K562 (cell line): ENCODE measurements at regions not wholly inside any gene's neighbourhood (a gene's known extent, or its start where the extent isn't known, plus 50 kb on each side); places are given as distances from the start of the nearest gene placed in this dataset.

Source experiments
- ATAC-seq: fragments of 200-7000 bp; cut with Tn5 transposase; 3 replicates; pipeline ENCODE4 v1.9.1; 2020; ENCODE audit warnings: moderate library complexity
- BruUV-seq: library from RNA; stranded (reverse); fragments of 400-500 nt; replicated peaks from 2 replicates; lab custom pipeline; 2021; lab: Mats Ljungman, UMichigan
- CTCF ChIA-PET: fragments of 300-600 bp; formaldehyde crosslinking; extraction: SDS; loops from one replicate; lab custom pipeline; 2021; ENCODE audit warnings: low intra/inter-chr PET ratio; lab: Yijun Ruan, JAX
- POLR2A ChIA-PET: fragments of 300-600, 350-650 bp; sonication (Branson Sonifier 250); formaldehyde crosslinking; extraction: SDS; loops from one replicate; lab custom pipeline; 2021; ENCODE audit warnings: antibody characterized with exemption, inconsistent platforms; lab: Yijun Ruan, JAX
- DNase-seq, 4 experiments: peaks; one replicate each; pipeline versions ENCODE4 v3.0.0 to v3.0.0-alpha.2; 2011 to 2018; ENCODE audit warnings: low spot score in 3 of 4, mixed read lengths in 3 of 4; ENCODE audit errors: extremely low read depth in 1 of 4
- FAIRE-seq: peaks from 2 replicates; lab custom pipeline; 2011; peaks lifted over from hg19 to GRCh38; lab: Jason Lieb, UNC
- H2AFZ ChIP-seq: 2 replicates; pipeline ENCODE4 v1.6.0; 2011; ENCODE audit warnings: low read depth, low read length, control low read depth, inconsistent platforms
- H3K27ac ChIP-seq: fragments of 200-600 bp; 3 replicates; pipeline ENCODE4 v1.8.0; 2011; ENCODE audit warnings: low read depth, mild to moderate bottlenecking, control low read depth, inconsistent platforms, low read length, moderate library complexity, mixed read lengths; ENCODE audit errors: extremely low read depth
- H3K27me3 ChIP-seq, 2 experiments: fragments of 300-600 bp in 1 of 2; 2 replicates in 1 of 2; 3 replicates in 1 of 2; pipeline versions ENCODE4 v1.6.0 to v1.8.0; 2011; ENCODE audit warnings: inconsistent platforms in 2 of 2, low read length in 2 of 2, mild to moderate bottlenecking in 1 of 2, mixed read lengths in 1 of 2, moderate library complexity in 1 of 2; ENCODE audit not compliant: control insufficient read depth in 2 of 2, insufficient read depth in 2 of 2
- H3K36me3 ChIP-seq: fragments of 300-600 bp; 3 replicates; pipeline ENCODE4 v1.8.0; 2011; ENCODE audit warnings: mild to moderate bottlenecking, low read length, inconsistent platforms; ENCODE audit not compliant: control insufficient read depth, insufficient read depth
- H3K4me1 ChIP-seq, 2 experiments: fragments of 200-600 bp in 1 of 2; replicated peaks in 1 of 2; 2 replicates in 1 of 2; 3 replicates in 1 of 2; pipeline versions ENCODE4 v1.5.1 to v1.8.0; 2011; ENCODE audit warnings: inconsistent platforms in 2 of 2, low read length in 2 of 2, mild to moderate bottlenecking in 1 of 2, mixed read lengths in 1 of 2, moderate library complexity in 1 of 2; ENCODE audit not compliant: control insufficient read depth in 2 of 2, insufficient read depth in 2 of 2
- H3K4me2 ChIP-seq: 2 replicates; pipeline ENCODE4 v1.6.1; 2011; ENCODE audit warnings: low read length, control low read depth, inconsistent platforms, mixed read lengths; ENCODE audit not compliant: insufficient read depth
- H3K4me3 ChIP-seq: fragments of 200-600 bp; sonication (generic), shearing (Covaris generic); 2 replicates; pipeline ENCODE4 v1.5.1; 2016; ENCODE audit warnings: control low read depth, inconsistent platforms
- H3K79me2 ChIP-seq: fragments of 200-600 bp; 3 replicates; pipeline ENCODE4 v1.8.0; 2011; ENCODE audit warnings: low read length, inconsistent platforms; ENCODE audit not compliant: control insufficient read depth, insufficient read depth
- H3K9ac ChIP-seq, 2 experiments: 2 replicates each; pipeline versions ENCODE4 v1.6.0 to v1.6.1; 2011; ENCODE audit warnings: low read depth in 2 of 2, low read length in 2 of 2, control low read depth in 1 of 2, inconsistent platforms in 1 of 2, mild to moderate bottlenecking in 1 of 2, mixed read lengths in 1 of 2; ENCODE audit not compliant: insufficient read depth in 1 of 2
- H3K9me1 ChIP-seq: one replicate; pipeline ENCODE4 v1.6.0; 2011; ENCODE audit warnings: inconsistent platforms, mild to moderate bottlenecking, low read length, moderate library complexity; ENCODE audit not compliant: control insufficient read depth, insufficient read depth
- H3K9me3 ChIP-seq: replicated peaks from 2 replicates; pipeline ENCODE4 v1.5.1; 2011; ENCODE audit warnings: low read depth, low read length, inconsistent platforms; ENCODE audit not compliant: control insufficient read depth, insufficient read depth
- H4K20me1 ChIP-seq: replicated peaks from 2 replicates; pipeline ENCODE4 v1.6.1; 2011; ENCODE audit warnings: low read length, inconsistent platforms, mixed read lengths; ENCODE audit not compliant: control insufficient read depth, insufficient read depth
- CHD7 ChIP-seq: fragments of 200-600 bp; sonication (generic); IDR thresholded peaks from one replicate; pipeline ENCODE4 v1.6.1; 2012; ENCODE audit warnings: mild to moderate bottlenecking, low read depth, low read length, inconsistent platforms
- GATAD2A ChIP-seq: fragments of 450-650 bp; IDR thresholded peaks from 2 replicates; pipeline ENCODE4 v1.6.1; 2017
- ZNF197 ChIP-seq: fragments of 200-800 bp; sonication (Bioruptor generic); IDR thresholded peaks from 2 replicates; pipeline ENCODE4 v1.6.1; 2016; ENCODE audit warnings: low read depth, missing genetic modification characterization, missing compliant biosample characterization
- WGBS: fragments of 100-300 bp; shearing (Covaris generic); methylation state at CpG from one replicate; pipeline ENCODE4 v1.1.6; 2016; ENCODE audit warnings: low coverage, mixed read lengths; ENCODE audit not compliant: insufficient coverage; ENCODE audit errors: missing lambda C conversion rate; 5-methylcytosine and 5-hydroxymethylcytosine counted together
- in situ Hi-C: fragments of 300-500 bp; cut with MboI; formaldehyde crosslinking; loops from 4 replicates; pipeline ENCODE4 v1.15.0; 2018; ENCODE audit warnings: inconsistent platforms, mixed read lengths
- intact Hi-C: fragments of 100-400 bp; cut with micrococcal nuclease; formaldehyde crosslinking; loops from 2 replicates; pipeline ENCODE4 v1.14.2; 2022
- TF ChIP-seq, protein P1 (sequence below): fragments of 200-800 bp; sonication (Bioruptor generic); IDR thresholded peaks from 2 replicates; pipeline ENCODE4 v1.6.1; 2016; ENCODE audit warnings: missing genetic modification characterization, missing compliant biosample characterization

GRCh38 chr5:167743695-167744464 is 547.6 kb upstream of the WWC1 start:
- 2% methylated on average over 3 of the region's 4 CpGs for WGBS
- Histone ChIP-seq H3K27me3 (no peaks in the 10 kb centered on the region), H2AFZ (no peak overlapping the region), H3K36me3 (no peaks in the 10 kb centered on the region), H3K27ac (no peak overlapping the region), H3K79me2 (no peaks in the 10 kb centered on the region), H3K4me2 (no peak overlapping the region), H3K9me3 (no peaks in the 10 kb centered on the region), H3K4me1 (no peaks in the 10 kb centered on the region), H3K9me1 (no peaks in the 10 kb centered on the region), H4K20me1 (no peaks in the 10 kb centered on the region), H3K4me3 (no peak overlapping the region), H3K9ac (no peak overlapping the region)
- BruUV-seq, result no TSS peak
- POLR2A ChIA-PET, result no interaction called here
- intact Hi-C loops, result no loop called here
- no peak for ATAC-seq
- CTCF ChIA-PET, result no interaction called here
- in situ Hi-C loops, result no loop called here
- no peak for DNase-seq
- FAIRE-seq, result no peak
- TF ChIP-seq, protein P1, sequence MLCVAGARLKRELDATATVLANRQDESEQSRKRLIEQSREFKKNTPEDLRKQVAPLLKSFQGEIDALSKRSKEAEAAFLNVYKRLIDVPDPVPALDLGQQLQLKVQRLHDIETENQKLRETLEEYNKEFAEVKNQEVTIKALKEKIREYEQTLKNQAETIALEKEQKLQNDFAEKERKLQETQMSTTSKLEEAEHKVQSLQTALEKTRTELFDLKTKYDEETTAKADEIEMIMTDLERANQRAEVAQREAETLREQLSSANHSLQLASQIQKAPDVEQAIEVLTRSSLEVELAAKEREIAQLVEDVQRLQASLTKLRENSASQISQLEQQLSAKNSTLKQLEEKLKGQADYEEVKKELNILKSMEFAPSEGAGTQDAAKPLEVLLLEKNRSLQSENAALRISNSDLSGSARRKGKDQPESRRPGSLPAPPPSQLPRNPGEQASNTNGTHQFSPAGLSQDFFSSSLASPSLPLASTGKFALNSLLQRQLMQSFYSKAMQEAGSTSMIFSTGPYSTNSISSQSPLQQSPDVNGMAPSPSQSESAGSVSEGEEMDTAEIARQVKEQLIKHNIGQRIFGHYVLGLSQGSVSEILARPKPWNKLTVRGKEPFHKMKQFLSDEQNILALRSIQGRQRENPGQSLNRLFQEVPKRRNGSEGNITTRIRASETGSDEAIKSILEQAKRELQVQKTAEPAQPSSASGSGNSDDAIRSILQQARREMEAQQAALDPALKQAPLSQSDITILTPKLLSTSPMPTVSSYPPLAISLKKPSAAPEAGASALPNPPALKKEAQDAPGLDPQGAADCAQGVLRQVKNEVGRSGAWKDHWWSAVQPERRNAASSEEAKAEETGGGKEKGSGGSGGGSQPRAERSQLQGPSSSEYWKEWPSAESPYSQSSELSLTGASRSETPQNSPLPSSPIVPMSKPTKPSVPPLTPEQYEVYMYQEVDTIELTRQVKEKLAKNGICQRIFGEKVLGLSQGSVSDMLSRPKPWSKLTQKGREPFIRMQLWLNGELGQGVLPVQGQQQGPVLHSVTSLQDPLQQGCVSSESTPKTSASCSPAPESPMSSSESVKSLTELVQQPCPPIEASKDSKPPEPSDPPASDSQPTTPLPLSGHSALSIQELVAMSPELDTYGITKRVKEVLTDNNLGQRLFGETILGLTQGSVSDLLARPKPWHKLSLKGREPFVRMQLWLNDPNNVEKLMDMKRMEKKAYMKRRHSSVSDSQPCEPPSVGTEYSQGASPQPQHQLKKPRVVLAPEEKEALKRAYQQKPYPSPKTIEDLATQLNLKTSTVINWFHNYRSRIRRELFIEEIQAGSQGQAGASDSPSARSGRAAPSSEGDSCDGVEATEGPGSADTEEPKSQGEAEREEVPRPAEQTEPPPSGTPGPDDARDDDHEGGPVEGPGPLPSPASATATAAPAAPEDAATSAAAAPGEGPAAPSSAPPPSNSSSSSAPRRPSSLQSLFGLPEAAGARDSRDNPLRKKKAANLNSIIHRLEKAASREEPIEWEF (CRISPR knock-in tag), result no peak
- TF ChIP-seq GATAD2A (no peak), ZNF197 (CRISPR knock-in tag) (no peak), CHD7 (no peak)
